GM12878 (cell line): ENCODE measurements at regions not wholly inside any gene's neighbourhood (a gene's known extent, or its start where the extent isn't known, plus 50 kb on each side); places are given as distances from the start of the nearest gene placed in this dataset.

Source experiments
- ATAC-seq: fragments of 200-7000 bp; cut with Tn5 transposase; 3 replicates; pipeline ENCODE4 v1.9.1; 2020; ENCODE audit warnings: mild to moderate bottlenecking, moderate library complexity
- BruUV-seq: library from RNA; stranded (reverse); fragments of 400-500 nt; replicated peaks from 2 replicates; lab custom pipeline; 2021; lab: Mats Ljungman, UMichigan
- CTCF ChIA-PET: fragments of 300-600 bp; sonication (Branson Sonifier 250); formaldehyde crosslinking; extraction: SDS; loops from one replicate; lab custom pipeline; 2021; ENCODE audit warnings: inconsistent platforms; lab: Yijun Ruan, JAX
- POLR2A ChIA-PET: fragments of 350-600 bp; formaldehyde crosslinking; extraction: SDS; loops from one replicate; lab custom pipeline; 2021; ENCODE audit warnings: inconsistent platforms; lab: Charles Lee
- RAD21 ChIA-PET: fragments of 300-600 bp; sonication (Branson Sonifier 250); formaldehyde crosslinking; loops from one replicate; lab custom pipeline; 2023; ENCODE audit warnings: antibody characterized with exemption; ENCODE audit not compliant: unreplicated experiment; lab: Charles Lee
- SMC1A ChIA-PET: fragments of 300-600 bp; sonication (Branson Sonifier 250); formaldehyde crosslinking; loops from one replicate; lab custom pipeline; 2023; ENCODE audit not compliant: unreplicated experiment, uncharacterized antibody; lab: Charles Lee
- DNase-seq: peaks from one replicate; pipeline ENCODE4 v3.0.0-alpha.2; 2011; ENCODE audit warnings: low read depth, low spot score
- FAIRE-seq: peaks from 3 replicates; lab custom pipeline; 2011; peaks lifted over from hg19 to GRCh38; lab: Jason Lieb, UNC
- H2AFZ ChIP-seq: 2 replicates; pipeline ENCODE4 v1.6.0; 2011; ENCODE audit warnings: low read depth, low read length, control low read depth; ENCODE audit not compliant: control insufficient read depth
- H3K27ac ChIP-seq: 2 replicates; pipeline ENCODE4 v1.5.1; 2011; ENCODE audit warnings: control low read depth; ENCODE audit not compliant: control insufficient read depth, insufficient read depth
- H3K27me3 ChIP-seq, 2 experiments: replicated peaks in 1 of 2; 2 replicates each; pipeline versions ENCODE4 v1.6.0 to v1.6.1; 2011; ENCODE audit warnings: low read length in 1 of 2; ENCODE audit not compliant: control insufficient read depth in 2 of 2, insufficient read depth in 2 of 2
- H3K36me3 ChIP-seq, 2 experiments: 2 replicates each; pipeline ENCODE4 v1.5.1; 2011; ENCODE audit warnings: low read length in 1 of 2; ENCODE audit not compliant: control insufficient read depth in 2 of 2, insufficient read depth in 2 of 2
- H3K4me1 ChIP-seq: 2 replicates; pipeline ENCODE4 v1.6.1; 2011; ENCODE audit warnings: mild to moderate bottlenecking, low read length, moderate library complexity, mixed read lengths; ENCODE audit not compliant: control insufficient read depth, insufficient read depth
- H3K4me2 ChIP-seq: 2 replicates; pipeline ENCODE4 v1.6.0; 2011; ENCODE audit warnings: control low read depth; ENCODE audit not compliant: control insufficient read depth, insufficient read depth
- H3K4me3 ChIP-seq: fragments of 200-600 bp; sonication (generic); 2 replicates; pipeline ENCODE4 v1.5.1; 2016
- H3K79me2 ChIP-seq: 2 replicates; pipeline ENCODE4 v1.6.0; 2011; ENCODE audit warnings: low read length; ENCODE audit not compliant: control insufficient read depth, insufficient read depth
- H3K9ac ChIP-seq: 2 replicates; pipeline ENCODE4 v1.8.0; 2011; ENCODE audit warnings: low read length, control low read depth, mixed read lengths; ENCODE audit not compliant: control insufficient read depth, insufficient read depth
- H3K9me3 ChIP-seq: replicated peaks from 3 replicates; pipeline ENCODE4 v1.5.1; 2011; ENCODE audit warnings: mild to moderate bottlenecking, low read length; ENCODE audit not compliant: control insufficient read depth, insufficient read depth
- H4K20me1 ChIP-seq: 2 replicates; pipeline ENCODE4 v1.6.0; 2011; ENCODE audit not compliant: control insufficient read depth, insufficient read depth
- EGR1 ChIP-seq, 2 experiments: IDR thresholded peaks; 1 replicate in 1 of 2; 2 replicates in 1 of 2; pipeline ENCODE4 v1.6.1; 2011 to 2012; ENCODE audit warnings: low read depth in 2 of 2, low read length in 2 of 2, borderline replicate concordance in 1 of 2, mild to moderate bottlenecking in 1 of 2, moderate library complexity in 1 of 2
- NRF1 ChIP-seq: conservative IDR thresholded peaks from 2 replicates; pipeline ENCODE4 v1.6.1; 2011; ENCODE audit warnings: mild to moderate bottlenecking, low read depth, low read length, improper control_type of control experiment
- POLR2AphosphoS2 ChIP-seq: IDR thresholded peaks from 2 replicates; pipeline ENCODE4 v1.6.1; 2011; ENCODE audit warnings: low read depth, mild to moderate bottlenecking, low read length, improper control_type of control experiment, moderate library complexity
- POU2F2 ChIP-seq: IDR thresholded peaks from 3 replicates; pipeline ENCODE4 v1.6.1; 2011; ENCODE audit warnings: low read depth, mild to moderate bottlenecking, low read length, borderline replicate concordance
- SMAD1 ChIP-seq: fragments of 450-650 bp; IDR thresholded peaks from 2 replicates; pipeline ENCODE4 v1.6.1; 2018; ENCODE audit warnings: mild to moderate bottlenecking, low read depth; ENCODE audit not compliant: partially characterized antibody
- ZNF217 ChIP-seq: fragments of 450-650 bp; IDR thresholded peaks from 2 replicates; pipeline ENCODE4 v1.6.1; 2017; ENCODE audit warnings: antibody characterized with exemption, mild to moderate bottlenecking
- whole genome bisulfite sequencing: methylation state at CpG from one replicate; pipeline ENCODE4 v1.1.6; 2016; ENCODE audit warnings: low lambda C conversion rate; ENCODE audit not compliant: insufficient replicate concordance, insufficient coverage; ENCODE audit errors: missing lambda C conversion rate; 5-methylcytosine and 5-hydroxymethylcytosine counted together
- in situ Hi-C: fragments of 300-500 bp; cut with MboI; formaldehyde crosslinking; loops from 9 replicates; pipeline ENCODE4 v1.14.3; 2018; ENCODE audit warnings: mixed read lengths
- intact Hi-C: fragments of 100-400 bp; cut with micrococcal nuclease; formaldehyde crosslinking; loops from one replicate; pipeline ENCODE4 v1.14.2; 2022; ENCODE audit not compliant: unreplicated experiment
- TF ChIP-seq, protein P1 (sequence below): fragments of 450-650 bp; IDR thresholded peaks from 2 replicates; pipeline ENCODE4 v1.6.1; 2014; ENCODE audit warnings: mild to moderate bottlenecking
- TF ChIP-seq, protein P2 (sequence below): IDR thresholded peaks from 2 replicates; pipeline ENCODE4 v1.6.1; 2011; ENCODE audit warnings: low read depth, low read length, improper control_type of control experiment, borderline replicate concordance
- TF ChIP-seq, protein P3 (sequence below): IDR thresholded peaks from 2 replicates; pipeline ENCODE4 v1.6.1; 2011; ENCODE audit warnings: borderline replicate concordance, low read depth, mild to moderate bottlenecking, moderate library complexity, mixed read lengths, low read length; ENCODE audit not compliant: insufficient read depth; ENCODE audit errors: extremely low read length
- TF ChIP-seq, protein P4 (sequence below): fragments of 450-650 bp; IDR thresholded peaks from 2 replicates; pipeline ENCODE4 v1.6.1; 2016; ENCODE audit warnings: mild to moderate bottlenecking
- TF ChIP-seq, protein P5 (sequence below): IDR thresholded peaks from 2 replicates; pipeline ENCODE4 v1.6.1; 2012; ENCODE audit warnings: mild to moderate bottlenecking, low read depth, low read length

DNA sequence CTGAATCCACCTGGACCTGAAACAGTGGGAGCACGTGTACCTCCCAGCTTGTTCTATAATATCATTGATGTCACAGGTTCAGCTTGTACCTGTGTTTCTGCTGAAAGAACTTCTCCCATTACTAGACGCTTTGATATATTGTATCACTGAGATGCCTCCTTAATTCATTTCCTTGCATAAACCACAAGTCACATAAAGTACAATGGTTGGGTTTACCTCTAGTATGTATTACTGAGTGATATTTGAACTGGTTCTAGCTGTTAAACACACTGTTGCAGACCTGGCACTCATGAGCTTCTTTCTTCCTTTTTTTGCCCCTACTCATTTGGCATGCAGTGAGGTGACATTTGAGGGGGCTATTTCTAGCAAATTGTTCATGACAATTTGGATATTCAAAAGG lies 106.6 kb upstream of the KLF14 start (continued):
- TF ChIP-seq, protein P1, sequence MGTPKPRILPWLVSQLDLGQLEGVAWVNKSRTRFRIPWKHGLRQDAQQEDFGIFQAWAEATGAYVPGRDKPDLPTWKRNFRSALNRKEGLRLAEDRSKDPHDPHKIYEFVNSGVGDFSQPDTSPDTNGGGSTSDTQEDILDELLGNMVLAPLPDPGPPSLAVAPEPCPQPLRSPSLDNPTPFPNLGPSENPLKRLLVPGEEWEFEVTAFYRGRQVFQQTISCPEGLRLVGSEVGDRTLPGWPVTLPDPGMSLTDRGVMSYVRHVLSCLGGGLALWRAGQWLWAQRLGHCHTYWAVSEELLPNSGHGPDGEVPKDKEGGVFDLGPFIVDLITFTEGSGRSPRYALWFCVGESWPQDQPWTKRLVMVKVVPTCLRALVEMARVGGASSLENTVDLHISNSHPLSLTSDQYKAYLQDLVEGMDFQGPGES = no peak

DNA sequence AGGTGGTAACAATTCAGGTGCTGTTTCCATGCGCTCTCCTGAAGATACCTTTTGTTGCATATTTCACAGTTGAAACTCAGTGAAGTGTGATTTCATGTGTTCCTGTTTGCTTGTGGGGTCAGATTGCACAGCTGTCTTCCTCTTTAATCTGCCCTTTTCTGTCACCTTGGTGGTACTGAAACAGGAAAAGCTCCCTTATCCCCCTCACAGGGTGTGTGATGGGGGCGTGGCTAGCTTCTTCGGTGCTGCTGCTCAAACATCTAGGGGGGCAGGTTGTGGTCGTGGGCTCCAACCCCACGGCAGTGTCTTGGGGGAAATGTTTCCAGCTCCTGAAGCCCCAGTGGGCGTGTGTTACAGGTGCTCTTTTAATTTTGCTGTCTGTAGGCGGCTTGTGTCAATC lies 107.4 kb upstream of the KLF14 start:
- Histone ChIP-seq H3K9me3 (no peaks in the 10 kb centered on the region; the same call in 2 of the 3 replicates), H3K4me3 (no peak overlapping the region), H3K36me3 (no peaks in the 10 kb centered on the region), H3K9ac (no peak overlapping the region), H4K20me1 (no peaks in the 10 kb centered on the region), H3K79me2 (no peaks in the 10 kb centered on the region), H3K27me3 (no peaks in the 10 kb centered on the region), H3K27ac (no peak overlapping the region), H3K4me1 (no peaks in the 10 kb centered on the region; the same call in none of the 2 replicates), H3K4me2 (no peak overlapping the region), H2AFZ (no peak overlapping the region; the same call in 1 of the 2 replicates)
- FAIRE-seq = no peak
- peak; percentile 40; the same call in 2 of the 3 replicates for ATAC-seq
- TF ChIP-seq POLR2AphosphoS2 = no peak
- TF ChIP-seq, protein P2, sequence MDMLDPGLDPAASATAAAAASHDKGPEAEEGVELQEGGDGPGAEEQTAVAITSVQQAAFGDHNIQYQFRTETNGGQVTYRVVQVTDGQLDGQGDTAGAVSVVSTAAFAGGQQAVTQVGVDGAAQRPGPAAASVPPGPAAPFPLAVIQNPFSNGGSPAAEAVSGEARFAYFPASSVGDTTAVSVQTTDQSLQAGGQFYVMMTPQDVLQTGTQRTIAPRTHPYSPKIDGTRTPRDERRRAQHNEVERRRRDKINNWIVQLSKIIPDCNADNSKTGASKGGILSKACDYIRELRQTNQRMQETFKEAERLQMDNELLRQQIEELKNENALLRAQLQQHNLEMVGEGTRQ = no peak
- no peak for TF ChIP-seq NRF1
- TF ChIP-seq ZNF217 = no peak
- TF ChIP-seq, protein P3, sequence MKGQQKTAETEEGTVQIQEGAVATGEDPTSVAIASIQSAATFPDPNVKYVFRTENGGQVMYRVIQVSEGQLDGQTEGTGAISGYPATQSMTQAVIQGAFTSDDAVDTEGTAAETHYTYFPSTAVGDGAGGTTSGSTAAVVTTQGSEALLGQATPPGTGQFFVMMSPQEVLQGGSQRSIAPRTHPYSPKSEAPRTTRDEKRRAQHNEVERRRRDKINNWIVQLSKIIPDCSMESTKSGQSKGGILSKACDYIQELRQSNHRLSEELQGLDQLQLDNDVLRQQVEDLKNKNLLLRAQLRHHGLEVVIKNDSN = no peak
- TF ChIP-seq, protein P4, sequence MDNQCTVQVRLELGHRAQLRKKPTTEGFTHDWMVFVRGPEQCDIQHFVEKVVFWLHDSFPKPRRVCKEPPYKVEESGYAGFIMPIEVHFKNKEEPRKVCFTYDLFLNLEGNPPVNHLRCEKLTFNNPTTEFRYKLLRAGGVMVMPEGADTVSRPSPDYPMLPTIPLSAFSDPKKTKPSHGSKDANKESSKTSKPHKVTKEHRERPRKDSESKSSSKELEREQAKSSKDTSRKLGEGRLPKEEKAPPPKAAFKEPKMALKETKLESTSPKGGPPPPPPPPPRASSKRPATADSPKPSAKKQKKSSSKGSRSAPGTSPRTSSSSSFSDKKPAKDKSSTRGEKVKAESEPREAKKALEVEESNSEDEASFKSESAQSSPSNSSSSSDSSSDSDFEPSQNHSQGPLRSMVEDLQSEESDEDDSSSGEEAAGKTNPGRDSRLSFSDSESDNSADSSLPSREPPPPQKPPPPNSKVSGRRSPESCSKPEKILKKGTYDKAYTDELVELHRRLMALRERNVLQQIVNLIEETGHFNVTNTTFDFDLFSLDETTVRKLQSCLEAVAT = no peak
- TF ChIP-seq EGR1 (IDR thresholded peaks at IDR 0.05; ENCODE audit: borderline replicate concordance in 1 of 2, low read depth in 2 of 2, low read length in 2 of 2) = no peak
- TF ChIP-seq, protein P5, sequence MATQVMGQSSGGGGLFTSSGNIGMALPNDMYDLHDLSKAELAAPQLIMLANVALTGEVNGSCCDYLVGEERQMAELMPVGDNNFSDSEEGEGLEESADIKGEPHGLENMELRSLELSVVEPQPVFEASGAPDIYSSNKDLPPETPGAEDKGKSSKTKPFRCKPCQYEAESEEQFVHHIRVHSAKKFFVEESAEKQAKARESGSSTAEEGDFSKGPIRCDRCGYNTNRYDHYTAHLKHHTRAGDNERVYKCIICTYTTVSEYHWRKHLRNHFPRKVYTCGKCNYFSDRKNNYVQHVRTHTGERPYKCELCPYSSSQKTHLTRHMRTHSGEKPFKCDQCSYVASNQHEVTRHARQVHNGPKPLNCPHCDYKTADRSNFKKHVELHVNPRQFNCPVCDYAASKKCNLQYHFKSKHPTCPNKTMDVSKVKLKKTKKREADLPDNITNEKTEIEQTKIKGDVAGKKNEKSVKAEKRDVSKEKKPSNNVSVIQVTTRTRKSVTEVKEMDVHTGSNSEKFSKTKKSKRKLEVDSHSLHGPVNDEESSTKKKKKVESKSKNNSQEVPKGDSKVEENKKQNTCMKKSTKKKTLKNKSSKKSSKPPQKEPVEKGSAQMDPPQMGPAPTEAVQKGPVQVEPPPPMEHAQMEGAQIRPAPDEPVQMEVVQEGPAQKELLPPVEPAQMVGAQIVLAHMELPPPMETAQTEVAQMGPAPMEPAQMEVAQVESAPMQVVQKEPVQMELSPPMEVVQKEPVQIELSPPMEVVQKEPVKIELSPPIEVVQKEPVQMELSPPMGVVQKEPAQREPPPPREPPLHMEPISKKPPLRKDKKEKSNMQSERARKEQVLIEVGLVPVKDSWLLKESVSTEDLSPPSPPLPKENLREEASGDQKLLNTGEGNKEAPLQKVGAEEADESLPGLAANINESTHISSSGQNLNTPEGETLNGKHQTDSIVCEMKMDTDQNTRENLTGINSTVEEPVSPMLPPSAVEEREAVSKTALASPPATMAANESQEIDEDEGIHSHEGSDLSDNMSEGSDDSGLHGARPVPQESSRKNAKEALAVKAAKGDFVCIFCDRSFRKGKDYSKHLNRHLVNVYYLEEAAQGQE = no peak
- TF ChIP-seq SMAD1 = no peak
- no peak for TF ChIP-seq POU2F2
- DNase-seq = no peak
- intact Hi-C loops (no loop called here), in situ Hi-C loops (no loop called here)
- RAD21 ChIA-PET = no interaction called here
- CTCF ChIA-PET = interaction anchor here (3.0 kb wide), 1 partner anchor 9 kb away, joined by 7 read pairs; no protein-coding TSS in a partner anchor
- SMC1A ChIA-PET = no interaction called here
- WGBS = 35% methylated on average over 7 of the region's 7 CpGs
- POLR2A ChIA-PET = no interaction called here
- BruUV-seq = no TSS peak
